Transverse colon (tissue), 4 donors: ENCODE measurements at regions not wholly inside any gene's neighbourhood (a gene's known extent, or its start where the extent isn't known, plus 50 kb on each side); places are given as distances from the start of the nearest gene placed in this dataset.
"Not testable (repeated sequence)": the region's sequence is repeated elsewhere in the genome, so short reads cannot be mapped to it uniquely, and the experiment has no call there.

Source experiments
- DNase-seq: peaks from one replicate; pipeline ENCODE4 v3.0.0-alpha.2; 2019
- H3K27ac ChIP-seq, 4 donors: fragments of 200-600 bp; sonication (generic); 2 replicates each; pipeline ENCODE4 v1.5.1; 2016 to 2018; ENCODE audit warnings: inconsistent platforms in 4 of 4
- H3K27me3 ChIP-seq: fragments of 200-600 bp; sonication (generic); 2 replicates; pipeline ENCODE4 v1.5.1; 2017; ENCODE audit warnings: inconsistent platforms
- H3K36me3 ChIP-seq, 4 donors: fragments of 200-600 bp; sonication (generic); 2 replicates each; pipeline ENCODE4 v1.5.1; 2017 to 2019; ENCODE audit warnings: inconsistent platforms in 4 of 4
- H3K4me1 ChIP-seq, 4 donors: fragments of 200-600 bp; sonication (generic); 2 replicates each; pipeline ENCODE4 v1.5.1; 2017 to 2020; ENCODE audit warnings: inconsistent platforms in 4 of 4
- H3K4me3 ChIP-seq, 4 donors: fragments of 200-600 bp; sonication (generic); 1 replicate in 1 of 4; 2 replicates in 3 of 4; pipeline versions ENCODE4 v1.5.1 to v1.6.1; 2017 to 2019; ENCODE audit warnings: inconsistent platforms in 4 of 4
- H3K9me3 ChIP-seq, 2 donors: fragments of 200-600 bp; sonication (generic); 2 replicates each; pipeline ENCODE4 v1.5.1; 2017 to 2019; ENCODE audit warnings: inconsistent platforms in 2 of 2
- EP300 ChIP-seq: sonication (generic); formaldehyde crosslinking; IDR thresholded peaks from one replicate; pipeline ENCODE4 v1.6.1; 2017; ENCODE audit warnings: antibody characterized with exemption, low read depth
- POLR2A ChIP-seq: fragments of 450-650 bp; IDR thresholded peaks from one replicate; pipeline ENCODE4 v1.6.1; 2016; ENCODE audit warnings: antibody characterized with exemption, mild to moderate bottlenecking, moderate library complexity
- POLR2AphosphoS5 ChIP-seq, 3 donors: sonication (generic); formaldehyde crosslinking; IDR thresholded peaks; one replicate each; pipeline ENCODE4 v1.6.1; 2016; ENCODE audit warnings: antibody characterized with exemption in 3 of 3
- WGBS, 2 donors: methylation state at CpG; one replicate each; pipeline ENCODE4 v1.1.5; 2018; ENCODE audit warnings: low coverage in 1 of 2; 5-methylcytosine and 5-hydroxymethylcytosine counted together
- in situ Hi-C, 4 donors: fragments of 200-750 bp; cut with MboI; loops; one replicate each; pipeline versions ENCODE4 v1.15.0 to v1.15.1; 2017; ENCODE audit warnings: low sequenced_read_pairs in 3 of 4, low pct_ligation_motif_present in 1 of 4, low pct_unique_long_range_greater_than_20kb in 1 of 4
- intact Hi-C: fragments of 100-400 bp; cut with DNase I; formaldehyde crosslinking; loops from one replicate; pipeline ENCODE4 v1.15.1; 2023; ENCODE audit warnings: low total_unique reads
- TF ChIP-seq, protein P1 (sequence below), 5 experiments: fragments of 200-600 bp in 3 of 5; fragments of 450-650 bp in 2 of 5; sonication (generic) in 3 of 5; IDR thresholded peaks; 1 replicate in 2 of 5; 2 replicates in 3 of 5; pipeline ENCODE4 v1.5.1; 2016 to 2017; ENCODE audit warnings: antibody characterized with exemption in 5 of 5, inconsistent platforms in 3 of 5, mild to moderate bottlenecking in 2 of 5, moderate library complexity in 1 of 5

- no peak for DNase-seq
These were observed 178.3 kb upstream of the FBXL17 start for GRCh38 chr5:108560166-108560565.

GRCh38 chr5:108558840-108559239, 176.9 kb upstream of the FBXL17 start:
- WGBS, 2 donors, result no CpG with 5 or more reads among the region's 24 CpGs

More at GRCh38 chr5:108560166-108560565, 178.3 kb upstream of the FBXL17 start:
- in situ Hi-C loops (no loop called here), intact Hi-C loops (no loop called here)
- no peak overlapping the region for H3K4me3 ChIP-seq
- no peaks in the 10 kb centered on the region for H3K27me3 ChIP-seq
- H3K9me3 ChIP-seq, result no peaks in the 10 kb centered on the region
- WGBS, 2 donors, result 84 to 87% methylated on average over 2 of the region's 2 CpGs
- peak overlapping the region in 2 of 4 donors; percentile 17 to 51 for H3K27ac ChIP-seq
- TF ChIP-seq, protein P1, sequence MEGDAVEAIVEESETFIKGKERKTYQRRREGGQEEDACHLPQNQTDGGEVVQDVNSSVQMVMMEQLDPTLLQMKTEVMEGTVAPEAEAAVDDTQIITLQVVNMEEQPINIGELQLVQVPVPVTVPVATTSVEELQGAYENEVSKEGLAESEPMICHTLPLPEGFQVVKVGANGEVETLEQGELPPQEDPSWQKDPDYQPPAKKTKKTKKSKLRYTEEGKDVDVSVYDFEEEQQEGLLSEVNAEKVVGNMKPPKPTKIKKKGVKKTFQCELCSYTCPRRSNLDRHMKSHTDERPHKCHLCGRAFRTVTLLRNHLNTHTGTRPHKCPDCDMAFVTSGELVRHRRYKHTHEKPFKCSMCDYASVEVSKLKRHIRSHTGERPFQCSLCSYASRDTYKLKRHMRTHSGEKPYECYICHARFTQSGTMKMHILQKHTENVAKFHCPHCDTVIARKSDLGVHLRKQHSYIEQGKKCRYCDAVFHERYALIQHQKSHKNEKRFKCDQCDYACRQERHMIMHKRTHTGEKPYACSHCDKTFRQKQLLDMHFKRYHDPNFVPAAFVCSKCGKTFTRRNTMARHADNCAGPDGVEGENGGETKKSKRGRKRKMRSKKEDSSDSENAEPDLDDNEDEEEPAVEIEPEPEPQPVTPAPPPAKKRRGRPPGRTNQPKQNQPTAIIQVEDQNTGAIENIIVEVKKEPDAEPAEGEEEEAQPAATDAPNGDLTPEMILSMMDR (IDR thresholded peaks at IDR 0.05), result no peak
- TF ChIP-seq EP300 (no peak), POLR2AphosphoS5 (IDR thresholded peaks at IDR 0.05) (no peak), POLR2A (no peak)
- H3K4me1 ChIP-seq, result no peaks in the 10 kb centered on the region
- H3K36me3 ChIP-seq, result no peaks in the 10 kb centered on the region

GRCh38 chr5:108558142-108558541, 176.2 kb upstream of the FBXL17 start:
- H3K36me3 ChIP-seq, in situ Hi-C loops, H3K4me1 ChIP-seq, intact Hi-C loops, H3K27me3 ChIP-seq, H3K9me3 ChIP-seq, DNase-seq, H3K27ac ChIP-seq, H3K4me3 ChIP-seq: not testable (repeated sequence)
- 94% methylated on average over 2 of the region's 5 CpGs; no CpG with 5 or more reads in 1 of the 2 donors for WGBS, 2 donors

More at GRCh38 chr5:108558840-108559239, 176.9 kb upstream of the FBXL17 start:
- intact Hi-C loops, H3K27me3 ChIP-seq, in situ Hi-C loops, DNase-seq, H3K4me3 ChIP-seq, H3K9me3 ChIP-seq, H3K4me1 ChIP-seq, H3K27ac ChIP-seq, H3K36me3 ChIP-seq: not testable (repeated sequence)

DNA sequence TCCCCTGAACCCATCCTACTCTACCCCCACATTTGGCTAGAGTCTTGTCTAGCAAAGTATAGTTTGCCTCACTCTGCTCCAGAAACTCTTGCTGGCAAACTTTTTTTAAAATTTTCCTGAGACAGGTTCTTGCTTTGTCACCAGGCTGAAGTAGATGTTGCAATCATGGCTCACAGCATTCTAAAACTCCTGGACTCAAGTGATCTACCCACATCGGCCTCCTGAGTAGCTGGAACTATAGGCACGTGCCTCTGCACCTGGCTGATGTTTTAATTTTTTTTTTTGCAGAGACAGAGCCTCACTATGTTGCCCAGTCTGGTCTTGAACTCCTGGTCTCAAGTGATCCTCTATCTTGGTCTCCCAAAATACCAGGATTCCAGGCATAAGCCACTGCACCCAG, 175.8 kb upstream of the FBXL17 start:
- no peak for DNase-seq
- Histone ChIP-seq H3K4me1 (no peaks in the 10 kb centered on the region), H3K36me3 (no peaks in the 10 kb centered on the region), H3K27ac (no peak overlapping the region), H3K9me3 (no peaks in the 10 kb centered on the region), H3K27me3 (no peaks in the 10 kb centered on the region), H3K4me3 (no peak overlapping the region)
- 75% methylated on average over 2 of the region's 2 CpGs; no CpG with 5 or more reads in 1 of the 2 donors for WGBS, 2 donors
- in situ Hi-C loops (no loop called here), intact Hi-C loops (no loop called here)
- TF ChIP-seq, protein P1 (IDR thresholded peaks at IDR 0.05), result no peak
- TF ChIP-seq POLR2A (no peak), EP300 (no peak), POLR2AphosphoS5 (IDR thresholded peaks at IDR 0.05) (no peak)

DNA sequence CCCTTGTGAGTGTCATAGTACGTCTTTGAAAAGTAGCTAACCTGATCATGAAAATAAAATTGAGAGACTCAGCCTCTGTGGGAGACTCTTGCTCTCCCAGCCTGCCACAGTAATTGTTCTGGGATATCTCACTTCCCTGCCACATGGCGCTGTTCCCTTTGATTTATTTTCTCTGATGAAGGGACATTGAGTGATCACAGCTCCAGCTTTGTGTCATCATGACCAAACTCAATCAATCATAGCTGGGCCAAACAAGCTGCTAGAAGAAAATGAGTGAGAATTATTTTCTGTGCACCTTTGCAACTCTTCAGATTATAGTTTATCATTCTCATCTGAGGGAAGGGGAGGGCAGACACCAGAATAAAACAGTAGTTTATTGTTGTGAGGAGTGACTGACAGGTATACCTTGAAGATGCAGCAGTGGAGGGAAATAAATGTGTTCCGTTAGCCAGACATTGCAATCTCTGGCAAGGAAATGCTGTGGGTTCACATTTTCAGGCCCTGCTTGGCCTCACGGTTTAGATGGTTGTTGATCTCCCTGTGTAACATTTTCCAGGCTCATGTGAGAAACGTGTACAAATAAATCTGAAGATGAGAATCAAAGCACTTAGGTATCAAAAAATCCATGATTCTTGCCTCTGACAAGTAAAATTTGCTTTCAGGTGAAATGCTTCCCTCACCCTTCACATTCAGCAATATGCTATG, 174.7 kb upstream of the FBXL17 start:
- no peaks in the 10 kb centered on the region for H3K36me3 ChIP-seq
- intact Hi-C loops, result no loop called here
- H3K27me3 ChIP-seq, result no peaks in the 10 kb centered on the region
- TF ChIP-seq POLR2AphosphoS5 (IDR thresholded peaks at IDR 0.05), result peak in 1 of 3 donors; percentile 25
- TF ChIP-seq, protein P1 (IDR thresholded peaks at IDR 0.05), result no peak
- TF ChIP-seq POLR2A, result no peak
- H3K9me3 ChIP-seq, result no peaks in the 10 kb centered on the region
- no peak for DNase-seq
- no peaks in the 10 kb centered on the region for H3K4me1 ChIP-seq
- H3K4me3 ChIP-seq, result no peak overlapping the region
- peak overlapping the region in 1 of 4 donors; percentile 13 for H3K27ac ChIP-seq
- 54 to 66% methylated on average over 3 to 5 of the region's 5 CpGs for WGBS, 2 donors
- in situ Hi-C loops, result no loop called here
